Thoracic aorta (tissue), 2 donors: ENCODE measurements at regions not wholly inside any gene's neighbourhood (a gene's known extent, or its start where the extent isn't known, plus 50 kb on each side); places are given as distances from the start of the nearest gene placed in this dataset.

ENCODE experiments used
- ATAC-seq: fragments of 150-250 bp; one replicate; pipeline ENCODE4 v1.8.0; 2017; ENCODE audit warnings: low read depth; ENCODE audit not compliant: insufficient number of reproducible peaks, low FRiP score
- DNase-seq: peaks from one replicate; pipeline ENCODE4 v3.0.0-alpha.2; 2020; ENCODE audit warnings: low spot score
- H3K27ac ChIP-seq, 2 donors: fragments of 200-600 bp; sonication (generic); 1 replicate in 1 of 2; 2 replicates in 1 of 2; pipeline ENCODE4 v1.5.1; 2016; ENCODE audit warnings: mild to moderate bottlenecking in 2 of 2, moderate library complexity in 2 of 2
- H3K27me3 ChIP-seq: fragments of 200-600 bp; sonication (generic); replicated peaks from 2 replicates; pipeline ENCODE4 v1.6.0; 2016; ENCODE audit warnings: mild to moderate bottlenecking; ENCODE audit not compliant: insufficient read depth
- H3K36me3 ChIP-seq: fragments of 200-600 bp; sonication (generic); one replicate; pipeline ENCODE4 v1.5.1; 2016
- H3K4me1 ChIP-seq, 2 donors: fragments of 200-600 bp; sonication (generic); 1 replicate in 1 of 2; 2 replicates in 1 of 2; pipeline versions ENCODE4 v1.5.1 to v1.6.0; 2016; ENCODE audit warnings: low read depth in 2 of 2, mild to moderate bottlenecking in 1 of 2; ENCODE audit not compliant: control insufficient read depth in 1 of 2
- H3K4me3 ChIP-seq: fragments of 200-600 bp; sonication (generic); 2 replicates; pipeline ENCODE4 v1.5.1; 2016; ENCODE audit warnings: mild to moderate bottlenecking
- H3K9me3 ChIP-seq: fragments of 200-600 bp; sonication (generic); 2 replicates; pipeline ENCODE4 v1.5.1; 2016
- TF ChIP-seq, protein P1 (sequence below): fragments of 200-600 bp; sonication (generic); IDR thresholded peaks from one replicate; pipeline ENCODE4 v1.5.1; 2019; ENCODE audit warnings: antibody characterized with exemption

- no peak overlapping the region for H3K4me3 ChIP-seq
- TF ChIP-seq, protein P1, sequence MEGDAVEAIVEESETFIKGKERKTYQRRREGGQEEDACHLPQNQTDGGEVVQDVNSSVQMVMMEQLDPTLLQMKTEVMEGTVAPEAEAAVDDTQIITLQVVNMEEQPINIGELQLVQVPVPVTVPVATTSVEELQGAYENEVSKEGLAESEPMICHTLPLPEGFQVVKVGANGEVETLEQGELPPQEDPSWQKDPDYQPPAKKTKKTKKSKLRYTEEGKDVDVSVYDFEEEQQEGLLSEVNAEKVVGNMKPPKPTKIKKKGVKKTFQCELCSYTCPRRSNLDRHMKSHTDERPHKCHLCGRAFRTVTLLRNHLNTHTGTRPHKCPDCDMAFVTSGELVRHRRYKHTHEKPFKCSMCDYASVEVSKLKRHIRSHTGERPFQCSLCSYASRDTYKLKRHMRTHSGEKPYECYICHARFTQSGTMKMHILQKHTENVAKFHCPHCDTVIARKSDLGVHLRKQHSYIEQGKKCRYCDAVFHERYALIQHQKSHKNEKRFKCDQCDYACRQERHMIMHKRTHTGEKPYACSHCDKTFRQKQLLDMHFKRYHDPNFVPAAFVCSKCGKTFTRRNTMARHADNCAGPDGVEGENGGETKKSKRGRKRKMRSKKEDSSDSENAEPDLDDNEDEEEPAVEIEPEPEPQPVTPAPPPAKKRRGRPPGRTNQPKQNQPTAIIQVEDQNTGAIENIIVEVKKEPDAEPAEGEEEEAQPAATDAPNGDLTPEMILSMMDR: no peak
- no peak for DNase-seq
- no peaks in the 10 kb centered on the region for H3K9me3 ChIP-seq
- H3K4me1 ChIP-seq: no peaks in the 10 kb centered on the region
- H3K27ac ChIP-seq: no peak overlapping the region
- ATAC-seq: no peak
- no peaks in the 10 kb centered on the region for H3K27me3 ChIP-seq
- no peaks in the 10 kb centered on the region for H3K36me3 ChIP-seq
Observed at GRCh38 chrX:22730542-22730941, 269.2 kb upstream of the DDX53 start.

DNA sequence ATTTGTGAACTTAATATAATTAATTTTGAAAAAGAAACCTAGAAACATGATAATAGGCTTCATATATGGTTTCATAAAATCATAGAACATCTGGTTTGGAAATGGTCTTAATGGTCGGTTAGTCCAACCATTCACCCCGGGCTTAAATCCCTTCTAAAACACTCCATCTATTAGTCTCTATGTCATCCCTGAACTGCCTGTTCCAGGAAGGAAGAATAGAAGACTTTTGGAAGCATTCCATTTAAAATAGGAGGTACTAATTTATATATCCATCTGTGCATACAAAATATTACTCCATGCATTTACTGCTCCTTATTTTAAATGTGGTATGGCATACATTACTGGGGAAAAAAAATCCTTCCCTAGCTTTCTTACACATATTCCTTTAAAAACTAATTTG lies 262.2 kb upstream of the DDX53 start:
- Histone ChIP-seq H3K4me3 (no peak overlapping the region), H3K9me3 (no peaks in the 10 kb centered on the region), H3K27me3 (no peaks in the 10 kb centered on the region), H3K36me3 (no peaks in the 10 kb centered on the region), H3K4me1 (no peaks in the 10 kb centered on the region), H3K27ac (no peak overlapping the region)
- DNase-seq (no peak), ATAC-seq (no peak)
- TF ChIP-seq, protein P1: no peak

GRCh38 chrX:22739276-22739675 lies 260.5 kb upstream of the DDX53 start:
- H3K27ac ChIP-seq: no peak overlapping the region
- no peak overlapping the region for H3K4me3 ChIP-seq
- DNase-seq (no peak), ATAC-seq (no peak)
- TF ChIP-seq, protein P1: no peak
- no peaks in the 10 kb centered on the region for H3K4me1 ChIP-seq
- no peaks in the 10 kb centered on the region for H3K36me3 ChIP-seq
- H3K27me3 ChIP-seq: no peaks in the 10 kb centered on the region
- no peaks in the 10 kb centered on the region for H3K9me3 ChIP-seq

GRCh38 chrX:22740836-22741235 lies 258.9 kb upstream of the DDX53 start:
- Histone ChIP-seq H3K27me3 (no peaks in the 10 kb centered on the region), H3K4me1 (no peaks in the 10 kb centered on the region)
- TF ChIP-seq, protein P1: no peak

GRCh38 chrX:22742174-22742573 lies 257.6 kb upstream of the DDX53 start:
- no peak overlapping the region for H3K4me3 ChIP-seq
- H3K9me3 ChIP-seq: no peaks in the 10 kb centered on the region
- no peaks in the 10 kb centered on the region for H3K4me1 ChIP-seq
- ATAC-seq (no peak), DNase-seq (no peak)
- H3K36me3 ChIP-seq: no peaks in the 10 kb centered on the region
- no peaks in the 10 kb centered on the region for H3K27me3 ChIP-seq
- TF ChIP-seq, protein P1: no peak
- H3K27ac ChIP-seq: no peak overlapping the region

More at GRCh38 chrX:22740836-22741235, 258.9 kb upstream of the DDX53 start:
- DNase-seq (no peak), ATAC-seq (no peak)
- Histone ChIP-seq H3K9me3 (no peaks in the 10 kb centered on the region), H3K36me3 (no peaks in the 10 kb centered on the region), H3K27ac (no peak overlapping the region), H3K4me3 (no peak overlapping the region)
